ENCODE measurements at regions not wholly inside any gene's neighbourhood (a gene's known extent, or its start where the extent isn't known, plus 50 kb on each side); places are given as distances from the start of the nearest gene placed in this dataset.

DNA sequence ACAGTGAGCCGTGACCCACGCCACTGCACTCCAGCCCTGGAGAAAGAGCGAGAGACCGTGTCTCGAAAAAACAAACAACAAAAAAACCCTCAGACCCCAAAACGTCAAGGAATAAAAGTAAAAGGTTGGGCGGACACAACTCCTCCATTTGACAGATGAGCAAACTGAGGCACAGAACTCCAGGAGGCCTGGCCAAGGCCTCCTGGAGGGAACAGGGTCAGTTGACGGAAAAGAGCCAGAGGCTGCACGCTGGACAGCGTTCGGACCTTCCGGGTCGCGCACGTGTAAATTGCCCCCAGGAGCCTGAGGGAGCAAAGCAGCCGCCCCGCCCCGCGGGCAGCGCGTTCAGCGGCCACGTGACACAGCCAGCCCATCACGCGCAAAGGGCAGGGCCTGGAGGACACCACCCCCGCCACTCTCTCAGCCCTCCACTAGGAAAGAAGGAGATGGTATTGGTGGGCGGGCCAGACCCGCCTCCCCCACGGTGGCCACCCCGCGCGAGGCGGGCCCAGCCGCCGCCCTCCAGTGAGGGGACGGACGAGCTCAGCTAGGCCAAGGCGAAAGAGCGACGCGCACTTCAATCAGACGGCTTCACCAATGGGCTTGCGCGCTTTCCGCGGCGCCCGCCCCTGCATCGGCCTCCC, 81.5 kb downstream of the PTPDC1 start:
- Mint-ChIP-seq H3K27ac (ENCODE audit: unreplicated experiment) (peak overlapping the region; percentile 79), H3K36me3 (ENCODE audit: unreplicated experiment) (no peaks in the 10 kb centered on the region), H3K4me1 (ENCODE audit: low read depth, unreplicated experiment) (peaks cover 13% of the 10 kb centered on the region), H3K4me3 (ENCODE audit: unreplicated experiment) (peak overlapping the region; percentile 87), H3K9me3 (ENCODE audit: unreplicated experiment) (peaks cover 11% of the 10 kb centered on the region), H3K27me3 (ENCODE audit: unreplicated experiment) (peaks cover 7% of the 10 kb centered on the region)
- TF ChIP-seq, protein P1, sequence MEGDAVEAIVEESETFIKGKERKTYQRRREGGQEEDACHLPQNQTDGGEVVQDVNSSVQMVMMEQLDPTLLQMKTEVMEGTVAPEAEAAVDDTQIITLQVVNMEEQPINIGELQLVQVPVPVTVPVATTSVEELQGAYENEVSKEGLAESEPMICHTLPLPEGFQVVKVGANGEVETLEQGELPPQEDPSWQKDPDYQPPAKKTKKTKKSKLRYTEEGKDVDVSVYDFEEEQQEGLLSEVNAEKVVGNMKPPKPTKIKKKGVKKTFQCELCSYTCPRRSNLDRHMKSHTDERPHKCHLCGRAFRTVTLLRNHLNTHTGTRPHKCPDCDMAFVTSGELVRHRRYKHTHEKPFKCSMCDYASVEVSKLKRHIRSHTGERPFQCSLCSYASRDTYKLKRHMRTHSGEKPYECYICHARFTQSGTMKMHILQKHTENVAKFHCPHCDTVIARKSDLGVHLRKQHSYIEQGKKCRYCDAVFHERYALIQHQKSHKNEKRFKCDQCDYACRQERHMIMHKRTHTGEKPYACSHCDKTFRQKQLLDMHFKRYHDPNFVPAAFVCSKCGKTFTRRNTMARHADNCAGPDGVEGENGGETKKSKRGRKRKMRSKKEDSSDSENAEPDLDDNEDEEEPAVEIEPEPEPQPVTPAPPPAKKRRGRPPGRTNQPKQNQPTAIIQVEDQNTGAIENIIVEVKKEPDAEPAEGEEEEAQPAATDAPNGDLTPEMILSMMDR (IDR thresholded peaks at IDR 0.05; ENCODE audit: partially characterized antibody, unreplicated experiment), result no peak
- DNase-seq, result peak; percentile 95

DNA sequence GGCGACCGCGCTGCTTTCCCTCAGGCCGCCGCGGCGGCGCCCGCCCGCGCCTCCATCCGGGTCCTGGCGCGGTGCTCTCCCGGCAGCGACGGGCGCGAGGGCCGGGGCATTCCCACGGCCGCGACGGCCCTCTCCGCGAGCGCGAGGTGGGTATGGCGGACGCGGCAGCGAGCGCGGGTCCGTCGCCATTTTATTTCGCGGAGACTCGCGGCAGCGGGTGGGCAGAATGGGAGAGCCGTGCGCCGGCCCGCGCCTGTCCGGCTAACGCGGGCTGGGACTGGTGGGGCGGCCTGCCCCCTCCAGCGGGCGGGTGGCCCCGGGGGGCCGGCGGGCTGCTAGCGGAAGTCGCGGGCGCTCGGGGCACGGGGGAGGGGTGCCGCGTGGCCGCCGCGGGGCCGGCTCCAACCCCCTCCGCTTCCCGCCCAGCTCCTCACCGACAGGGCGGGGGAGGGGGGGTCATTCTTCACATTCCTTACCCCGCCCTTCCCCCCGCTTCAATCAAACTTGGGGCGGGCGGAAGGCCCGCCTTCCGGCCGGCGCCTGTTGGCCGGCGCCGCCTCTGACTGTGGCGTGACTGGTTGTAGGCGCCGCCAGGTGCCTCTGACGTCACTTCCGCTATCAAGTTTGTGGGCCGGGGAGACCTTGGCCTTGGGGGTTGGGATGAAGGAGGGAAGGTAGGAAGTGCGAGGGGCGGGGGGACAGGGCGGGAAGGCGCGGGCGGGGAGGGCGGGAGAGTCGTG, 82.1 kb downstream of the PTPDC1 start:
- TF ChIP-seq, protein P1 (IDR thresholded peaks at IDR 0.05; ENCODE audit: partially characterized antibody, unreplicated experiment), result peak; percentile 24
- no peak overlapping the region for H3K27ac Mint-ChIP-seq (ENCODE audit: unreplicated experiment)

DNA sequence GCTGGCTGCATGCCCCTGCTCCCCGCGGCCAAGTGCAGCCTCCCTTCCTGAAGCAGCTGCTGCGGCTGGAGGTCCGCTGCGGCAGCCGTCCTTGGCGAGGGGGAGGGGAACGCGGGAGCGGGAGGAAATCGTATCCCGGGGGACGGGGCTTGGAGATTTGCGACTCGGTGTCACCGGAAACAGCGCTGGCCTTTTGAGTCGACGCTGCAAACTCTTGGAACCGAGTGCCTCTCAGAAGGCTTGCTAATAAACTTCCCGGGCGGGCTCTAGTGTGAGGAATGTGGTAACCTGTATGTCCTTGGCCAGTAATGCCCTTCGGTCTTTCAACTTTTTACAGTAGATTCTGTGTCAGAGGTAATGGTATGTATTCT, 82.7 kb downstream of the PTPDC1 start:
- H3K27ac Mint-ChIP-seq (ENCODE audit: unreplicated experiment), result peak overlapping the region; percentile 71
- TF ChIP-seq, protein P1 (IDR thresholded peaks at IDR 0.05; ENCODE audit: partially characterized antibody, unreplicated experiment), result no peak
- H3K9me3 Mint-ChIP-seq (ENCODE audit: unreplicated experiment), result peaks cover 11% of the 10 kb centered on the region
- H3K27me3 Mint-ChIP-seq (ENCODE audit: unreplicated experiment), result peaks cover 7% of the 10 kb centered on the region
- peaks cover 13% of the 10 kb centered on the region for H3K4me1 Mint-ChIP-seq (ENCODE audit: low read depth, unreplicated experiment)
- H3K36me3 Mint-ChIP-seq (ENCODE audit: unreplicated experiment), result no peaks in the 10 kb centered on the region
- no peak for DNase-seq
- H3K4me3 Mint-ChIP-seq (ENCODE audit: unreplicated experiment), result peak overlapping the region; percentile 94

More for the DNA sequence above, 82.1 kb downstream of the PTPDC1 start:
- DNase-seq, result peak; percentile 96
- no peaks in the 10 kb centered on the region for H3K36me3 Mint-ChIP-seq (ENCODE audit: unreplicated experiment)
- H3K9me3 Mint-ChIP-seq (ENCODE audit: unreplicated experiment), result peaks cover 11% of the 10 kb centered on the region
- peaks cover 13% of the 10 kb centered on the region for H3K4me1 Mint-ChIP-seq (ENCODE audit: low read depth, unreplicated experiment)
- H3K27me3 Mint-ChIP-seq (ENCODE audit: unreplicated experiment), result peaks cover 7% of the 10 kb centered on the region
- H3K4me3 Mint-ChIP-seq (ENCODE audit: unreplicated experiment), result peak overlapping the region; percentile 94

DNA sequence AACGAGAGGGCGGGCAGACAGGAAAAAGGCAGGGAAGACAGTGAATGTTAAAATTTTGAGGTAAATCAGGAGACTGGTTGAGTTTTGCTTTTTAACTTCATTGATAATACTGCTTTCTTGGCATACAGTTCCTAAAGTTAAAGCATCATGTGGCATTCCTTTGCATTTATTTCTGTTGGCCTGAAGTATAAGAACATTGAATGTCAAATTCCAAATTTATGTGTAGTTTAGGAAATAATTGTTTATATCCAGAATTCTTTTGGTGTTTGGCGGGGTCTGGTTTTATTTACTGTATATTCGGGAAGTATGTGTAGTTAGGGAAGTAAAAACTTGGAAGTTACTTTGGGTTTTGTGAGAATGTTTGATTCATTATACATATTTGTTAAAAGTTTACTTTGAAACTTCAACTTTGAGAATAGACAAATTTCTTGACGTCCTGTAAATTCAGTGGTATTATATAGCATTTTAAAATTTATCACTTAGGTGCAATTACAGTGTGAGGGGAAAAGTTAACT, 83.2 kb downstream of the PTPDC1 start:
- TF ChIP-seq, protein P1 (IDR thresholded peaks at IDR 0.05; ENCODE audit: partially characterized antibody, unreplicated experiment), result no peak
- H3K4me1 Mint-ChIP-seq (ENCODE audit: low read depth, unreplicated experiment), result peaks cover 13% of the 10 kb centered on the region
- no peak for DNase-seq
- peak overlapping the region; percentile 71 for H3K27ac Mint-ChIP-seq (ENCODE audit: unreplicated experiment)
- no peaks in the 10 kb centered on the region for H3K36me3 Mint-ChIP-seq (ENCODE audit: unreplicated experiment)
- H3K27me3 Mint-ChIP-seq (ENCODE audit: unreplicated experiment), result peaks cover 7% of the 10 kb centered on the region
- peak overlapping the region; percentile 94 for H3K4me3 Mint-ChIP-seq (ENCODE audit: unreplicated experiment)
- H3K9me3 Mint-ChIP-seq (ENCODE audit: unreplicated experiment), result peaks cover 11% of the 10 kb centered on the region
